ENCODE measurements at regions not wholly inside any gene's neighbourhood (a gene's known extent, or its start where the extent isn't known, plus 50 kb on each side); places are given as distances from the start of the nearest gene placed in this dataset.

- no peak for ATAC-seq
- TF ChIP-seq ZFP30 (CRISPR knock-in tag; IDR thresholded peaks at IDR 0.05) (no peak), TOX (CRISPR knock-in tag; IDR thresholded peaks at IDR 0.05; ENCODE audit: borderline replicate concordance) (no peak), SNAI2 (CRISPR knock-in tag; IDR thresholded peaks at IDR 0.05) (no peak), ISL1 (CRISPR knock-in tag; IDR thresholded peaks at IDR 0.05) (no peak), TCF4 (CRISPR knock-in tag; IDR thresholded peaks at IDR 0.05; ENCODE audit: borderline replicate concordance) (no peak), GLIS3 (CRISPR knock-in tag; IDR thresholded peaks at IDR 0.05) (no peak), BACH2 (CRISPR knock-in tag; IDR thresholded peaks at IDR 0.05; ENCODE audit: borderline replicate concordance) (no peak), ZNF8 (CRISPR knock-in tag; IDR thresholded peaks at IDR 0.05) (no peak), OSR1 (CRISPR knock-in tag; IDR thresholded peaks at IDR 0.05) (no peak), ZC3H10 (CRISPR knock-in tag; IDR thresholded peaks at IDR 0.05) (no peak), ZNF70 (CRISPR knock-in tag; IDR thresholded peaks at IDR 0.05) (no peak), RARB (CRISPR knock-in tag; IDR thresholded peaks at IDR 0.05) (no peak)
- TF ChIP-seq, protein P1, sequence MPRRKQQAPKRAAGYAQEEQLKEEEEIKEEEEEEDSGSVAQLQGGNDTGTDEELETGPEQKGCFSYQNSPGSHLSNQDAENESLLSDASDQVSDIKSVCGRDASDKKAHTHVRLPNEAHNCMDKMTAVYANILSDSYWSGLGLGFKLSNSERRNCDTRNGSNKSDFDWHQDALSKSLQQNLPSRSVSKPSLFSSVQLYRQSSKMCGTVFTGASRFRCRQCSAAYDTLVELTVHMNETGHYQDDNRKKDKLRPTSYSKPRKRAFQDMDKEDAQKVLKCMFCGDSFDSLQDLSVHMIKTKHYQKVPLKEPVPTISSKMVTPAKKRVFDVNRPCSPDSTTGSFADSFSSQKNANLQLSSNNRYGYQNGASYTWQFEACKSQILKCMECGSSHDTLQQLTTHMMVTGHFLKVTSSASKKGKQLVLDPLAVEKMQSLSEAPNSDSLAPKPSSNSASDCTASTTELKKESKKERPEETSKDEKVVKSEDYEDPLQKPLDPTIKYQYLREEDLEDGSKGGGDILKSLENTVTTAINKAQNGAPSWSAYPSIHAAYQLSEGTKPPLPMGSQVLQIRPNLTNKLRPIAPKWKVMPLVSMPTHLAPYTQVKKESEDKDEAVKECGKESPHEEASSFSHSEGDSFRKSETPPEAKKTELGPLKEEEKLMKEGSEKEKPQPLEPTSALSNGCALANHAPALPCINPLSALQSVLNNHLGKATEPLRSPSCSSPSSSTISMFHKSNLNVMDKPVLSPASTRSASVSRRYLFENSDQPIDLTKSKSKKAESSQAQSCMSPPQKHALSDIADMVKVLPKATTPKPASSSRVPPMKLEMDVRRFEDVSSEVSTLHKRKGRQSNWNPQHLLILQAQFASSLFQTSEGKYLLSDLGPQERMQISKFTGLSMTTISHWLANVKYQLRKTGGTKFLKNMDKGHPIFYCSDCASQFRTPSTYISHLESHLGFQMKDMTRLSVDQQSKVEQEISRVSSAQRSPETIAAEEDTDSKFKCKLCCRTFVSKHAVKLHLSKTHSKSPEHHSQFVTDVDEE (CRISPR knock-in tag; IDR thresholded peaks at IDR 0.05): no peak
These were observed 236.0 kb upstream of the DEFB112 start for GRCh38 chr6:50285735-50286134.

- no peak for ATAC-seq
- TF ChIP-seq ARNTL (CRISPR knock-in tag; IDR thresholded peaks at IDR 0.05; ENCODE audit: borderline replicate concordance, low read depth): no peak
- no peak for TF ChIP-seq ZFP30 (CRISPR knock-in tag; IDR thresholded peaks at IDR 0.05)
- TF ChIP-seq ZNF70 (CRISPR knock-in tag; IDR thresholded peaks at IDR 0.05): no peak
These were observed 238.5 kb upstream of the DEFB112 start for GRCh38 chr6:50288241-50288640.

GRCh38 chr6:50288881-50289280 lies 239.2 kb upstream of the DEFB112 start:
- TF ChIP-seq, protein P1 (CRISPR knock-in tag; IDR thresholded peaks at IDR 0.05): no peak
- no peak for TF ChIP-seq SNAI2 (CRISPR knock-in tag; IDR thresholded peaks at IDR 0.05)
- no peak for TF ChIP-seq RARB (CRISPR knock-in tag; IDR thresholded peaks at IDR 0.05)
- no peak for TF ChIP-seq ZNF8 (CRISPR knock-in tag; IDR thresholded peaks at IDR 0.05)
- TF ChIP-seq ZFP3 (CRISPR knock-in tag; IDR thresholded peaks at IDR 0.05): no peak
- no peak for TF ChIP-seq CREB5 (CRISPR knock-in tag; IDR thresholded peaks at IDR 0.05; ENCODE audit: low read depth)
- no peak for TF ChIP-seq ZC3H10 (CRISPR knock-in tag; IDR thresholded peaks at IDR 0.05)
- ATAC-seq: no peak

DNA sequence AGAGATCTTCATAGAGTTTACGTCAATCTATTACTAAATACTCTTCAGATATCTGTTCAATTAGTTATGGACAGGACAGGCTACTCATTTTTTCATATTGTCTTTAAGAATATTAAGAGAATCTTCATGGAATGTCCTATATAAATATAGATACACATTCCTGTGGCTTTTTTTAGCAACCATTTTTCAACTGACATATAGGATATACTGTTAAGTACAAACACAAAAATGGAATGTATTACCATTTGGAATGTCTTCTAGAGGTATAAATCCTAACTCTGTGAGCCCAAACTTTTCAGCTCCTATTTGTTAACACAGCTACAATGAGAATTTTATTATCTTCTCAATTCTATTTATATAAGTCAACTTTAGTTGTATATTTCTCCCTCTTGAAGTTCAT lies 239.6 kb upstream of the DEFB112 start:
- TF ChIP-seq ZNF8 (CRISPR knock-in tag; IDR thresholded peaks at IDR 0.05) (no peak), CSDC2 (CRISPR knock-in tag; IDR thresholded peaks at IDR 0.05) (no peak), ZFP30 (CRISPR knock-in tag; IDR thresholded peaks at IDR 0.05) (no peak), ZFP3 (CRISPR knock-in tag; IDR thresholded peaks at IDR 0.05) (no peak), BACH2 (CRISPR knock-in tag; IDR thresholded peaks at IDR 0.05; ENCODE audit: borderline replicate concordance) (no peak), ZNF70 (CRISPR knock-in tag; IDR thresholded peaks at IDR 0.05) (no peak), RARB (CRISPR knock-in tag; IDR thresholded peaks at IDR 0.05) (no peak)
- TF ChIP-seq, protein P2, sequence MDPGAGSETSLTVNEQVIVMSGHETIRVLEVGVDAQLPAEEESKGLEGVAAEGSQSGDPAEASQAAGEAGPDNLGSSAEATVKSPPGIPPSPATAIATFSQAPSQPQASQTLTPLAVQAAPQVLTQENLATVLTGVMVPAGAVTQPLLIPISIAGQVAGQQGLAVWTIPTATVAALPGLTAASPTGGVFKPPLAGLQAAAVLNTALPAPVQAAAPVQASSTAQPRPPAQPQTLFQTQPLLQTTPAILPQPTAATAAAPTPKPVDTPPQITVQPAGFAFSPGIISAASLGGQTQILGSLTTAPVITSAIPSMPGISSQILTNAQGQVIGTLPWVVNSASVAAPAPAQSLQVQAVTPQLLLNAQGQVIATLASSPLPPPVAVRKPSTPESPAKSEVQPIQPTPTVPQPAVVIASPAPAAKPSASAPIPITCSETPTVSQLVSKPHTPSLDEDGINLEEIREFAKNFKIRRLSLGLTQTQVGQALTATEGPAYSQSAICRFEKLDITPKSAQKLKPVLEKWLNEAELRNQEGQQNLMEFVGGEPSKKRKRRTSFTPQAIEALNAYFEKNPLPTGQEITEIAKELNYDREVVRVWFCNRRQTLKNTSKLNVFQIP (CRISPR knock-in tag; IDR thresholded peaks at IDR 0.05; ENCODE audit: borderline replicate concordance, low read depth): no peak
- no peak for ATAC-seq

Measured in SK-N-SH treated with all-trans-retinoic acid at 6 μM for 48 hours (cell line).